Uterus (tissue), 2 donors: ENCODE measurements at regions not wholly inside any gene's neighbourhood (a gene's known extent, or its start where the extent isn't known, plus 50 kb on each side); places are given as distances from the start of the nearest gene placed in this dataset.

Source experiments
- POLR2A ChIP-seq, 2 donors: fragments of 450-650 bp; IDR thresholded peaks; one replicate each; pipeline ENCODE4 v1.6.1; 2016; ENCODE audit warnings: antibody characterized with exemption in 2 of 2, mild to moderate bottlenecking in 1 of 2, moderate library complexity in 1 of 2
- TF ChIP-seq, protein P1 (sequence below), 4 experiments: fragments of 200-600 bp in 2 of 4; fragments of 450-650 bp in 2 of 4; sonication (generic) in 2 of 4; IDR thresholded peaks; one replicate each; pipeline ENCODE4 v1.5.1; 2016 to 2019; ENCODE audit warnings: antibody characterized with exemption in 4 of 4, mild to moderate bottlenecking in 2 of 4, moderate library complexity in 1 of 4

DNA sequence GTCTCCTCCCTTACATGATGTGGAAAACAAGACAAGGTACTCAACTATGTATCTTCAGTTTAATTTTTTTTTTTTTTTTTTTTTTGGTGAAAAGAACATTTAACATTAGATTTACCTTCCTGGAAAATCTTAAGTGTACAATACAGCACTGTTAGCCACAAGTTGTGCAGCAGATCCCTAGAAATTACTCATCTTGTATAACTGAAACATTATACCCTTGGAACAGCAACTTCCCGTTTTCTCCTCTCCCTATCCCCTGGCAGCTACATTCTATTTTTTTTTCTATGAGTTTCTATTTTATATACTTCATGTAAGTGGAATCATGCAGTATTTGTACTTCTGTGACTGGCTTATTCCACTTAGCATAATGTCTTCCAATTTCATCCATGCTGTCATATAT lies 421.9 kb upstream of the FTMT start:
- TF ChIP-seq, protein P1, sequence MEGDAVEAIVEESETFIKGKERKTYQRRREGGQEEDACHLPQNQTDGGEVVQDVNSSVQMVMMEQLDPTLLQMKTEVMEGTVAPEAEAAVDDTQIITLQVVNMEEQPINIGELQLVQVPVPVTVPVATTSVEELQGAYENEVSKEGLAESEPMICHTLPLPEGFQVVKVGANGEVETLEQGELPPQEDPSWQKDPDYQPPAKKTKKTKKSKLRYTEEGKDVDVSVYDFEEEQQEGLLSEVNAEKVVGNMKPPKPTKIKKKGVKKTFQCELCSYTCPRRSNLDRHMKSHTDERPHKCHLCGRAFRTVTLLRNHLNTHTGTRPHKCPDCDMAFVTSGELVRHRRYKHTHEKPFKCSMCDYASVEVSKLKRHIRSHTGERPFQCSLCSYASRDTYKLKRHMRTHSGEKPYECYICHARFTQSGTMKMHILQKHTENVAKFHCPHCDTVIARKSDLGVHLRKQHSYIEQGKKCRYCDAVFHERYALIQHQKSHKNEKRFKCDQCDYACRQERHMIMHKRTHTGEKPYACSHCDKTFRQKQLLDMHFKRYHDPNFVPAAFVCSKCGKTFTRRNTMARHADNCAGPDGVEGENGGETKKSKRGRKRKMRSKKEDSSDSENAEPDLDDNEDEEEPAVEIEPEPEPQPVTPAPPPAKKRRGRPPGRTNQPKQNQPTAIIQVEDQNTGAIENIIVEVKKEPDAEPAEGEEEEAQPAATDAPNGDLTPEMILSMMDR (IDR thresholded peaks at IDR 0.05) = no peak
- no peak for TF ChIP-seq POLR2A (IDR thresholded peaks at IDR 0.05)
